CD4-positive, CD25-positive, alpha-beta regulatory T cell (primary cell): ENCODE measurements at regions not wholly inside any gene's neighbourhood (a gene's known extent, or its start where the extent isn't known, plus 50 kb on each side); places are given as distances from the start of the nearest gene placed in this dataset.

Source experiments
- ATAC-seq, 2 donors: fragments of 150-1000 bp; cut with Tn5 transposase; one replicate each; pipeline ENCODE4 v1.10.0; 2021; ENCODE audit warnings: low read depth in 2 of 2, moderate number of reproducible peaks in 2 of 2, moderate library complexity in 1 of 2
- DNase-seq, 3 donors: peaks; one replicate each; pipeline versions ENCODE4 v3.0.0 to v3.0.0-alpha.2; 2012 to 2022; ENCODE audit warnings: mixed read lengths in 1 of 3
- H3K27ac ChIP-seq: one replicate; pipeline ENCODE4 v1.7.0; 2013; ENCODE audit warnings: mild to moderate bottlenecking, low read length; ENCODE audit not compliant: insufficient read depth, poor library complexity, severe bottlenecking
- H3K27me3 ChIP-seq: one replicate; pipeline ENCODE4 v1.7.0; 2013; ENCODE audit warnings: low read length; ENCODE audit not compliant: control insufficient read depth, insufficient read depth
- H3K36me3 ChIP-seq: one replicate; pipeline ENCODE4 v1.7.0; 2013; ENCODE audit warnings: mild to moderate bottlenecking, low read length, moderate library complexity; ENCODE audit not compliant: control insufficient read depth, insufficient read depth
- H3K4me1 ChIP-seq: 2 replicates; pipeline ENCODE4 v1.7.0; 2013; ENCODE audit warnings: mild to moderate bottlenecking, low read length; ENCODE audit not compliant: insufficient read depth, control insufficient read depth, poor library complexity, severe bottlenecking
- H3K4me3 ChIP-seq: one replicate; pipeline ENCODE4 v1.7.0; 2013; ENCODE audit warnings: low read depth, mild to moderate bottlenecking, low read length, moderate library complexity
- H3K9me3 ChIP-seq, 2 experiments: 1 replicate in 1 of 2; 2 replicates in 1 of 2; pipeline ENCODE4 v1.7.0; 2013; ENCODE audit warnings: low read length in 2 of 2, mild to moderate bottlenecking in 1 of 2, moderate library complexity in 1 of 2; ENCODE audit not compliant: control insufficient read depth in 2 of 2
- H3K27ac Mint-ChIP-seq, 3 donors: one replicate each; pipeline ENCODE4 v1.8.0; 2020 to 2022; ENCODE audit warnings: mild to moderate bottlenecking in 3 of 3, mixed read lengths in 3 of 3, moderate library complexity in 2 of 3
- H3K27me3 Mint-ChIP-seq: one replicate; pipeline ENCODE4 v1.8.0; 2022; ENCODE audit warnings: mild to moderate bottlenecking, mixed read lengths
- H3K36me3 Mint-ChIP-seq: one replicate; pipeline ENCODE4 v1.8.0; 2020; ENCODE audit warnings: mixed read lengths
- H3K4me1 Mint-ChIP-seq, 4 donors: one replicate each; pipeline ENCODE4 v1.8.0; 2020 to 2022; ENCODE audit warnings: mixed read lengths in 4 of 4, mild to moderate bottlenecking in 1 of 4
- H3K4me3 Mint-ChIP-seq, 4 donors: one replicate each; pipeline ENCODE4 v1.8.0; 2020 to 2022; ENCODE audit warnings: mild to moderate bottlenecking in 4 of 4, mixed read lengths in 4 of 4, moderate library complexity in 3 of 4
- H3K9me3 Mint-ChIP-seq, 7 donors: one replicate each; pipeline ENCODE4 v1.8.0; 2020 to 2022; ENCODE audit warnings: mixed read lengths in 7 of 7, mild to moderate bottlenecking in 3 of 7, moderate library complexity in 2 of 7

DNA sequence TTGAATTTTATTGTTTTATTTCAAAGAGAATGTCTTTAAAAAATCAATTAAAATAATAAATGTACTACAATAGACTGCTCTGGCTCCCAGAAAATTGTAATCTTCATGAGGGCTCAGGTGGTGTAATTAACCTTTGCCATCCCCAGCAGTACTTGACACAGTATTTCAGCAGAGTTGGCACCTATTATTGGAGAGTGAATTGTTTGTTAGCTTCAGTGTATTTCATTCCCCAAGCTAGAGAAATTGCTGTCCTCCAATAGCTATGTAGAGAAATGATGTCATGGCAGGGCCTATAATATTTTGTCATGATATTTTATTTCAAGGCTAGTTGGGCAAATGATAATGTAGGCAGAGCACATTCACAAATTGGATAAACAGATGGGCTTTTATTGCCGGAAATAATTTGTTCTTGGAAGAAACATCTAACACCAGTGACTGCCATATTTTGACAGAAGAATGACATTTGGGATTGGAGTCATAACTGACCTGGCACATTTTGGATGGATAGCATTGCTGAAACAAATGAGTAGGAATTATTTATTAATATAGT, 712.0 kb upstream of the NXPH2 start:
- Mint-ChIP-seq H3K27me3 (no peaks in the 10 kb centered on the region), H3K27ac (no peak overlapping the region)
- ATAC-seq = no peak

DNA sequence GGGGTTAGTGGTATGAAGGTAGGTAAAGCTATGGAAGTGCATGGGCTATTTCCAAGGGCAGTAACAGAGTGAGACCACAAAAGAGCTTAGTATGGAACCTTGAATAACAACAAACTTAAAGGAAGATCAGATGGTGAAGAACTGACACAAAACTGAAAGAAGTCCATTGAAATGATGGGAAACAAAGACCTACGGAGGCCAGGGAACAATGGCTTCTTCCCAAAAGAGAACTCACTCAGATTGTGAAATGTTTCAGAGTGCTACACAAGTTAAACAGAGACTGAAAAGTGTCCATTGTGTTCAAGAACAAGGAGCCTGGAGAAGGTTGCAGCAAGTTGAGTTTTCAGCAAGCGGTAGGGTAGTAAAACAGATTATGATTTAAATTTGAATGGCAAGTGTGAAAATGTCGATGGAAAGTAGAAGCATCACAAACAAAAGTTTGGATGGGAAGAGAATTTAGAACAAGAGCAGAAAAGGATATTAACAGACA, 700.0 kb upstream of the NXPH2 start:
- H3K9me3 Mint-ChIP-seq = peaks cover 3 to 46% (median 11%) of the 10 kb centered on the region in 7 donors
- Histone ChIP-seq H3K4me3 (no peak overlapping the region), H3K36me3 (no peaks in the 10 kb centered on the region), H3K27ac (no peak overlapping the region), H3K9me3 (peaks cover 0 to 18% of the 10 kb centered on the region in 2 experiments), H3K27me3 (no peaks in the 10 kb centered on the region), H3K4me1 (no peaks in the 10 kb centered on the region)
- H3K27ac Mint-ChIP-seq = no peak overlapping the region
- no peak for DNase-seq
- H3K4me3 Mint-ChIP-seq = no peak overlapping the region
- H3K4me1 Mint-ChIP-seq = no peaks in the 10 kb centered on the region
- no peaks in the 10 kb centered on the region for H3K36me3 Mint-ChIP-seq
- no peaks in the 10 kb centered on the region for H3K27me3 Mint-ChIP-seq
- no peak for ATAC-seq

More for the DNA sequence above, 712.0 kb upstream of the NXPH2 start:
- H3K9me3 ChIP-seq = no peaks in the 10 kb centered on the region
- Mint-ChIP-seq H3K36me3 (no peaks in the 10 kb centered on the region), H3K4me3 (no peak overlapping the region), H3K4me1 (peaks cover 0 to 4% (median 0%) of the 10 kb centered on the region in 4 donors), H3K9me3 (peaks cover 0 to 14% (median 7%) of the 10 kb centered on the region in 7 donors)
- no peak overlapping the region for H3K4me3 ChIP-seq
- no peak for DNase-seq
- H3K27me3 ChIP-seq = no peaks in the 10 kb centered on the region
- no peaks in the 10 kb centered on the region for H3K4me1 ChIP-seq
- H3K27ac ChIP-seq = no peak overlapping the region
- H3K36me3 ChIP-seq = no peaks in the 10 kb centered on the region

DNA sequence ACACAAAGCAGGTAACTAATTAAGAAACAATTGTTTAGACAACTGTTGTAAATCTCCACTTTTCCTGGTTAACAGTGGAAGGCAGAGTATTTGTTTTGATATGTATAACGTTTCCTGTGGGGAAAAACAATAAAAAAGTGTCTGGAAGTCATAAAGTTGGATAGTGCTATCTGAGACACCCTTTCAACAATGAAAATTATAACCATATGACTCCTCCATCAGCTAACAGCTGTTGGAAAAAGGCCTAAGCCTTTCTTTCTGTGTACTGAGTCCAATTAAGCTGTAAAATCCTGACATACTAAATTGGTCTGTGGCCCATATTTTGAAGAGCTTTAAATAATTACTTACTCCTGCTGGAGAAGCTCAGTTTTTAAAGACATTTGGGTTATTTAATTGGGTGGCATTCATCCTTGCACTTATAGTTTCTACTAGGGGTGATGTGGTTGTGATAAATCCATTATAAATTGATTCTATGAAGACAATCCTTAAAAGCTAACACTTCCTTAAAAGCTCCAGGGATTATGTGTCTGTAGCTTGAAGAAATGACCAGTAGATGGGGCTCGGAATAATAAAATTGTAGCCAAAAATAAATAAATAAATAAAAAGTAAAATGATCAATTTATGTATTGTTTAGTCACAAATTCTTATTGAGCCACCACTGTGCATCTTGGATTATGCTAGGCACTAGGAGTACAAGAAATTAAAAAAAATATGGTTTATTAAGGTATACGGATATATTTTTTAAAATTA, 698.1 kb upstream of the NXPH2 start:
- Mint-ChIP-seq H3K27me3 (no peaks in the 10 kb centered on the region), H3K9me3 (peaks cover 3 to 44% (median 9%) of the 10 kb centered on the region in 7 donors), H3K36me3 (no peaks in the 10 kb centered on the region), H3K4me3 (no peak overlapping the region), H3K4me1 (no peaks in the 10 kb centered on the region), H3K27ac (no peak overlapping the region)
- DNase-seq (no peak), ATAC-seq (no peak)
- no peak overlapping the region for H3K4me3 ChIP-seq
- no peak overlapping the region for H3K27ac ChIP-seq
- no peaks in the 10 kb centered on the region for H3K27me3 ChIP-seq
- peaks cover 0 to 13% of the 10 kb centered on the region in 2 experiments for H3K9me3 ChIP-seq
- H3K36me3 ChIP-seq = no peaks in the 10 kb centered on the region
- no peaks in the 10 kb centered on the region for H3K4me1 ChIP-seq

DNA sequence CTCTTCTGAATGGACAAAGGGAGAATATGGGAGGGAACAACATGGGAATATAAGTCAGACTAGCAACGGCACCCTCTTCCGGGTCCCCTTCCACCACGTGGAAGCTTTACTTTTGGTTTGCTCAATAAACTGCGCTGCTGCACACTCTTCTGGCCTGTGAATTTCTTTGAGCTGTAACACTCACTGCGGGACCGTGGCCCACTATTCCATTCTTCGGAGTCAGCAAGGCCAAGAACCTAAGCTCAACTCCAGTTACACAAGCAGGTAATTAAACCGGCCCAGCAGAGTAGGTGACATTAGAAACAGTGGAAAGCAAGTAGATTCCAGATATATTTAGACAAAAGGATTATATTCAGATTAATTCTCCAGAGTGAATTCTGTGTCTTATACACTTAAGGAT, 697.4 kb upstream of the NXPH2 start:
- Mint-ChIP-seq H3K4me1 (no peaks in the 10 kb centered on the region), H3K27ac (no peak overlapping the region), H3K4me3 (no peak overlapping the region), H3K36me3 (no peaks in the 10 kb centered on the region), H3K27me3 (no peaks in the 10 kb centered on the region), H3K9me3 (peaks cover 3 to 49% (median 9%) of the 10 kb centered on the region in 7 donors)
- no peak for ATAC-seq
- peaks cover 0 to 13% of the 10 kb centered on the region in 2 experiments for H3K9me3 ChIP-seq
- no peaks in the 10 kb centered on the region for H3K4me1 ChIP-seq
- H3K27ac ChIP-seq = no peak overlapping the region
- no peak overlapping the region for H3K4me3 ChIP-seq
- no peaks in the 10 kb centered on the region for H3K36me3 ChIP-seq
- no peak for DNase-seq
- no peaks in the 10 kb centered on the region for H3K27me3 ChIP-seq

DNA sequence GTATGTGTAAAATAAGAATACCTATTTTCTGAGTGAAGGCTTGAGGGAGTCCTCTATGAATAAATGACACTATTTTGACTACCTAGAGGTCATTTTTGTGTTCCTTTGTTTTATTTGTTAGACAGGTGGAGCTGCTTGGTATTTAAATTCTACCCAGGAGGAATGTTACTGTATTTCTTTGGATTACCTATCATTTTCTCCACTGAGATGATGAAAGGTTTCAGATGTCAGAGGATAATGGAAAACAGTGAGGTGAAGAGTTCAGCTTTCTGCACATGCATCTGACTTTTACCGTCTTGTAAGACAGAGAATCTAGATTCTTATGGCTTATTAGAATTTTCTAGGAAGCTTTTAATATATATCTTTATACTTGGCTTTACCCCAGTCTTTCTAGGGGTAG, 689.8 kb upstream of the NXPH2 start:
- Histone ChIP-seq H3K27me3 (no peaks in the 10 kb centered on the region), H3K27ac (no peak overlapping the region), H3K4me1 (no peaks in the 10 kb centered on the region), H3K36me3 (no peaks in the 10 kb centered on the region), H3K9me3 (peaks cover 0 to 2% of the 10 kb centered on the region in 2 experiments), H3K4me3 (no peak overlapping the region)
- no peaks in the 10 kb centered on the region for H3K27me3 Mint-ChIP-seq
- no peak overlapping the region for H3K27ac Mint-ChIP-seq
- no peak for DNase-seq
- H3K36me3 Mint-ChIP-seq = no peaks in the 10 kb centered on the region
- H3K4me1 Mint-ChIP-seq = no peaks in the 10 kb centered on the region
- H3K4me3 Mint-ChIP-seq = no peak overlapping the region
- no peak for ATAC-seq
- H3K9me3 Mint-ChIP-seq = peaks cover 2 to 32% (median 9%) of the 10 kb centered on the region in 7 donors

DNA sequence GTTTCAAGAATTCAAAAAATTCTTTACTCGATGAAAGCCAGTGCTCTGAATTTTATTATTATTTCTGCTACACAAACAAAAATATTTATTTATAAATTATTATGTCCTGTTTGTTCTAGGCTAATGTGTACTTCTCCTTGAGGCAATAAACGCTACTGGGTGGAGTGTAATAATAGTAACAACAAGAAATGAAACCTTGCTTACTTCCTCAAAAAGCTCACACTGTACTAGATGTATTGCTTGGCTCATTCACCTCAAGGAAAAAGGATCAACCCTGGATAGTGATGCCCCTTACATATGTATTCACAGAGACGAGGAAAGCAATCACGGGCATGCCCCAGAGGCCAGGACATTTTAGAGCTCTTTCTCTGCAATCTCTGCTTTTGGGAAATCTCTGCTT, 685.6 kb upstream of the NXPH2 start:
- ATAC-seq = no peak
- Histone ChIP-seq H3K27ac (no peak overlapping the region), H3K4me3 (no peak overlapping the region), H3K4me1 (no peaks in the 10 kb centered on the region), H3K9me3 (no peaks in the 10 kb centered on the region), H3K27me3 (no peaks in the 10 kb centered on the region), H3K36me3 (no peaks in the 10 kb centered on the region)
- no peak for DNase-seq
- H3K27ac Mint-ChIP-seq = no peak overlapping the region
- no peaks in the 10 kb centered on the region for H3K4me1 Mint-ChIP-seq
- no peaks in the 10 kb centered on the region for H3K27me3 Mint-ChIP-seq
- H3K9me3 Mint-ChIP-seq = peaks cover 2 to 14% (median 9%) of the 10 kb centered on the region in 7 donors
- no peaks in the 10 kb centered on the region for H3K36me3 Mint-ChIP-seq
- H3K4me3 Mint-ChIP-seq = no peak overlapping the region

DNA sequence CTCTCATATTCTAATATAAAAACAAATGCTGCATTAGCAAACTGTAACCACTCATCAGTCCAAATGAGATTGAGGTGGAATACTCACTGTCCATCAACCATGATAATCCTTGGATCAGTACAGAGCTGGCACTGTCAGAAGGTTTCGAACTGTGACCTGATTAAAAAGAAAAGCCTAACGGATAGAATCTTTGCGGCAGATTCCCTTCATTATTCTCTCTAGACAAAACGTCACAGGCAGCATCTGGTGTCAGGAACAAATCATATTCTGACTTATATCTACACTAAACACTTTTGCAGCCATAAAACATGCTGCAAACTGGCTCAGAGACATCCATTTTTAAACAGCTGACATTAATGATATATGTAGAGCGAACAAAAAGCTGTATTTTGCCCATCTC, 677.7 kb upstream of the NXPH2 start:
- Mint-ChIP-seq H3K4me1 (no peaks in the 10 kb centered on the region), H3K27me3 (no peaks in the 10 kb centered on the region), H3K9me3 (peaks cover 0 to 20% (median 9%) of the 10 kb centered on the region in 7 donors), H3K36me3 (no peaks in the 10 kb centered on the region), H3K27ac (no peak overlapping the region), H3K4me3 (no peak overlapping the region)
- Histone ChIP-seq H3K4me3 (no peak overlapping the region), H3K9me3 (peaks cover 2 to 4% of the 10 kb centered on the region in 2 experiments), H3K4me1 (no peaks in the 10 kb centered on the region), H3K36me3 (no peaks in the 10 kb centered on the region), H3K27ac (no peak overlapping the region), H3K27me3 (no peaks in the 10 kb centered on the region)
- ATAC-seq (no peak), DNase-seq (no peak)

DNA sequence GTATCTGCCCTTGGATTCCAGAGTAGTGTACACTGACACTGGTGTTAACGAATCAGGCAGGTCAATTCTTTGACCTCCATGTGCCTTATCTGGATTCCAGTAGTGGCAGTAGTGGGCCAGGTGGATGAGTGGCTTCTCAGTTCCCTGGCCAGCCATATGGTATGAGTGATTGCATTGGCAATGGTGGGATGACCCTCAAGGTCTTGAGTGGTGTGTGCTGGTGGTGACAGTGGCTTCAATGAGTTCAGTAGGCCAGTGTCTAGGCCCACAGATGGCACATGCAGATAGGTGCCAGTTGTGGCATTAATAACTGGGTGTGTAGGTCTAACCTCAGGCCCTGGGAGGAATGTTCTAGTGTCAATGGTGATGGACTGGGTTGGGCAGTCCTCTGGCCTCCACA, 674.1 kb upstream of the NXPH2 start:
- Mint-ChIP-seq H3K9me3 (peaks cover 0 to 32% (median 6%) of the 10 kb centered on the region in 7 donors), H3K4me3 (no peak overlapping the region), H3K4me1 (no peaks in the 10 kb centered on the region), H3K27ac (no peak overlapping the region), H3K36me3 (no peaks in the 10 kb centered on the region), H3K27me3 (no peaks in the 10 kb centered on the region)
- ATAC-seq (no peak), DNase-seq (no peak)
- no peak overlapping the region for H3K27ac ChIP-seq
- H3K9me3 ChIP-seq = peaks cover 2 to 4% of the 10 kb centered on the region in 2 experiments
- no peaks in the 10 kb centered on the region for H3K36me3 ChIP-seq
- H3K4me3 ChIP-seq = no peak overlapping the region
- H3K4me1 ChIP-seq = no peaks in the 10 kb centered on the region
- no peaks in the 10 kb centered on the region for H3K27me3 ChIP-seq
